ENCODE measurements at regions not wholly inside any gene's neighbourhood (a gene's known extent, or its start where the extent isn't known, plus 50 kb on each side); places are given as distances from the start of the nearest gene placed in this dataset.

DNA sequence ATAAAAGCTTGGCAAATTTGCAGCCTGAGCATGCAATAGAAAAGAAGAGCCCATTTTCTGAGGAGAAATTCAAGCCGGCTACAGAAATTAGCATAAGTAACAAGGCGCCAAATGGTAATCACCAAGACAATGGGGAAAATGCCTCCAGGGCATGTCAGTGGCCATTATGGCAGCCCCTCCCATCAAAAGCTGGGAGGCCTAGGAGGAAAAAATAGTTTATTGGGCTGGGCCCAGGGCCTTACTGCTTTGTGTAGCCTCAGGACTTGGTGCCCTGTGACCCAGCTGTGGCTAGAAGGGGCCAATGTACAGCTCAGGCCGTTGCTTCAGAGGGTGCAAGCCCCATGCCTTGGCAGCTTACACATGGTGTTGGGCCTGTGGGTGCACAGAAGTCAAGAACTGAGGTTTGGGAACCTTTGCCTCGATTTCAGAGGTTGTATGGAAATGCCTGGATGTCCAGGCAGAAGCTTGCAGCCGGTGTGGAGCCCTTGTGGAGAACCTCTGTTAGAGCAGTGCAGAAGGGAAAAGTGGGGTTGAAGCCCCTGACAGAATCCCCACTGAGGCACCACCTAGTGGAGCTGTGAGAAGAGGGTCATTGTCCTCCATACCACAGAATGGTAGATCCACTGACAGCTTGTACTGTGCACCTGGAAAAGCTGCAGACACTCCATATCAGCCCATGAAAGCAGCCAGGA lies 328.5 kb upstream of the MAP3K7 start:
- TF ChIP-seq MXI1 (conservative IDR thresholded peaks at IDR 0.05; ENCODE audit: poor library complexity, severe bottlenecking), result no peak
- TF ChIP-seq, protein P1, sequence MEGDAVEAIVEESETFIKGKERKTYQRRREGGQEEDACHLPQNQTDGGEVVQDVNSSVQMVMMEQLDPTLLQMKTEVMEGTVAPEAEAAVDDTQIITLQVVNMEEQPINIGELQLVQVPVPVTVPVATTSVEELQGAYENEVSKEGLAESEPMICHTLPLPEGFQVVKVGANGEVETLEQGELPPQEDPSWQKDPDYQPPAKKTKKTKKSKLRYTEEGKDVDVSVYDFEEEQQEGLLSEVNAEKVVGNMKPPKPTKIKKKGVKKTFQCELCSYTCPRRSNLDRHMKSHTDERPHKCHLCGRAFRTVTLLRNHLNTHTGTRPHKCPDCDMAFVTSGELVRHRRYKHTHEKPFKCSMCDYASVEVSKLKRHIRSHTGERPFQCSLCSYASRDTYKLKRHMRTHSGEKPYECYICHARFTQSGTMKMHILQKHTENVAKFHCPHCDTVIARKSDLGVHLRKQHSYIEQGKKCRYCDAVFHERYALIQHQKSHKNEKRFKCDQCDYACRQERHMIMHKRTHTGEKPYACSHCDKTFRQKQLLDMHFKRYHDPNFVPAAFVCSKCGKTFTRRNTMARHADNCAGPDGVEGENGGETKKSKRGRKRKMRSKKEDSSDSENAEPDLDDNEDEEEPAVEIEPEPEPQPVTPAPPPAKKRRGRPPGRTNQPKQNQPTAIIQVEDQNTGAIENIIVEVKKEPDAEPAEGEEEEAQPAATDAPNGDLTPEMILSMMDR (IDR thresholded peaks at IDR 0.05; ENCODE audit: poor library complexity, severe bottlenecking), result no peak
- no peak for TF ChIP-seq EZH2 (IDR thresholded peaks at IDR 0.05; ENCODE audit: borderline replicate concordance, insufficient read depth, low read length, poor library complexity, severe bottlenecking)
- TF ChIP-seq POLR2AphosphoS5 (IDR thresholded peaks at IDR 0.05), result no peak
- no peak for TF ChIP-seq RAD21 (conservative IDR thresholded peaks at IDR 0.05)
- no peak for TF ChIP-seq SMC3 (conservative IDR thresholded peaks at IDR 0.05; ENCODE audit: poor library complexity)
- TF ChIP-seq TAF1 (IDR thresholded peaks at IDR 0.05; ENCODE audit: low read depth), result no peak
- TF ChIP-seq, protein P2, sequence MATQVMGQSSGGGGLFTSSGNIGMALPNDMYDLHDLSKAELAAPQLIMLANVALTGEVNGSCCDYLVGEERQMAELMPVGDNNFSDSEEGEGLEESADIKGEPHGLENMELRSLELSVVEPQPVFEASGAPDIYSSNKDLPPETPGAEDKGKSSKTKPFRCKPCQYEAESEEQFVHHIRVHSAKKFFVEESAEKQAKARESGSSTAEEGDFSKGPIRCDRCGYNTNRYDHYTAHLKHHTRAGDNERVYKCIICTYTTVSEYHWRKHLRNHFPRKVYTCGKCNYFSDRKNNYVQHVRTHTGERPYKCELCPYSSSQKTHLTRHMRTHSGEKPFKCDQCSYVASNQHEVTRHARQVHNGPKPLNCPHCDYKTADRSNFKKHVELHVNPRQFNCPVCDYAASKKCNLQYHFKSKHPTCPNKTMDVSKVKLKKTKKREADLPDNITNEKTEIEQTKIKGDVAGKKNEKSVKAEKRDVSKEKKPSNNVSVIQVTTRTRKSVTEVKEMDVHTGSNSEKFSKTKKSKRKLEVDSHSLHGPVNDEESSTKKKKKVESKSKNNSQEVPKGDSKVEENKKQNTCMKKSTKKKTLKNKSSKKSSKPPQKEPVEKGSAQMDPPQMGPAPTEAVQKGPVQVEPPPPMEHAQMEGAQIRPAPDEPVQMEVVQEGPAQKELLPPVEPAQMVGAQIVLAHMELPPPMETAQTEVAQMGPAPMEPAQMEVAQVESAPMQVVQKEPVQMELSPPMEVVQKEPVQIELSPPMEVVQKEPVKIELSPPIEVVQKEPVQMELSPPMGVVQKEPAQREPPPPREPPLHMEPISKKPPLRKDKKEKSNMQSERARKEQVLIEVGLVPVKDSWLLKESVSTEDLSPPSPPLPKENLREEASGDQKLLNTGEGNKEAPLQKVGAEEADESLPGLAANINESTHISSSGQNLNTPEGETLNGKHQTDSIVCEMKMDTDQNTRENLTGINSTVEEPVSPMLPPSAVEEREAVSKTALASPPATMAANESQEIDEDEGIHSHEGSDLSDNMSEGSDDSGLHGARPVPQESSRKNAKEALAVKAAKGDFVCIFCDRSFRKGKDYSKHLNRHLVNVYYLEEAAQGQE (IDR thresholded peaks at IDR 0.05; ENCODE audit: borderline replicate concordance), result no peak
